Neural progenitor cell (in vitro differentiated cells): ENCODE measurements at regions not wholly inside any gene's neighbourhood (a gene's known extent, or its start where the extent isn't known, plus 50 kb on each side); places are given as distances from the start of the nearest gene placed in this dataset.

Experiments
- EZH2 ChIP-seq: fragments of 200-600 bp; sonication (generic); IDR thresholded peaks from 2 replicates; pipeline ENCODE4 v1.6.1; 2017; ENCODE audit warnings: antibody characterized with exemption, mild to moderate bottlenecking, moderate library complexity
- TF ChIP-seq, protein P1 (sequence below): fragments of 200-600 bp; sonication (generic); IDR thresholded peaks from 2 replicates; pipeline ENCODE4 v1.5.1; 2017; ENCODE audit warnings: antibody characterized with exemption, mild to moderate bottlenecking

DNA sequence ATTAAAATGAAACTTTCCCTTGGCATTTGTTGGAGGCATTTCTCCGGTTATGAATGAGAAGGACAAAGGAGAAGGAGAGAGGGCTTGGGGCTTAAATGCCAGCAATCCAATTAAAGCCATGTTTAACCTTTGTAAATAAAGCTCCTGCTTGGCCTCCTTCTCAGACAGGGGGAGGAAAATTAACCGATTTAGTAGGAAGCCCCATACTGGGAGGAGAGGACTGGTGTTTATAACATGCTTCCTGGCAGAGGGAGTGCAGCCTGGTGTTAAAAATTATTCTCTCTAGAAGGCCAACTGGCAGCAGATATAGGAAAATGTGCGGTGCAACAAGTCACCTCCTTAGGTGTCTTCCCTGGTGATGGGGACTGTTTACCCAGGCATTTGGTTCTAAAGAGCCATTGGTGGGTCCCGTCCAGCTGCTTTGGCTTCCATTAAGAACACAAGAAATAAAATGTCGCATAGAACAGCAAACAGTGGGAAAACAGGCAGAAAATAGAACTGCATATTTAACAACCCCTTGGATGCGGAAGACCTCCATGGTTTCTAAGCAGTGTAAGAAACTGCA, 846.5 kb downstream of the TYW1 start:
- TF ChIP-seq, protein P1, sequence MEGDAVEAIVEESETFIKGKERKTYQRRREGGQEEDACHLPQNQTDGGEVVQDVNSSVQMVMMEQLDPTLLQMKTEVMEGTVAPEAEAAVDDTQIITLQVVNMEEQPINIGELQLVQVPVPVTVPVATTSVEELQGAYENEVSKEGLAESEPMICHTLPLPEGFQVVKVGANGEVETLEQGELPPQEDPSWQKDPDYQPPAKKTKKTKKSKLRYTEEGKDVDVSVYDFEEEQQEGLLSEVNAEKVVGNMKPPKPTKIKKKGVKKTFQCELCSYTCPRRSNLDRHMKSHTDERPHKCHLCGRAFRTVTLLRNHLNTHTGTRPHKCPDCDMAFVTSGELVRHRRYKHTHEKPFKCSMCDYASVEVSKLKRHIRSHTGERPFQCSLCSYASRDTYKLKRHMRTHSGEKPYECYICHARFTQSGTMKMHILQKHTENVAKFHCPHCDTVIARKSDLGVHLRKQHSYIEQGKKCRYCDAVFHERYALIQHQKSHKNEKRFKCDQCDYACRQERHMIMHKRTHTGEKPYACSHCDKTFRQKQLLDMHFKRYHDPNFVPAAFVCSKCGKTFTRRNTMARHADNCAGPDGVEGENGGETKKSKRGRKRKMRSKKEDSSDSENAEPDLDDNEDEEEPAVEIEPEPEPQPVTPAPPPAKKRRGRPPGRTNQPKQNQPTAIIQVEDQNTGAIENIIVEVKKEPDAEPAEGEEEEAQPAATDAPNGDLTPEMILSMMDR = no peak
- no peak for TF ChIP-seq EZH2
